Natural killer cell (primary cell): ENCODE measurements at regions not wholly inside any gene's neighbourhood (a gene's known extent, or its start where the extent isn't known, plus 50 kb on each side); places are given as distances from the start of the nearest gene placed in this dataset.
"Not testable (repeated sequence)": the region's sequence is repeated elsewhere in the genome, so short reads cannot be mapped to it uniquely, and the experiment has no call there.

Source experiments
- ATAC-seq, 3 donors: fragments of 150-1000 bp in 2 of 3; fragments of 200-7000 bp in 1 of 3; cut with Tn5 transposase; 1 replicate in 1 of 3; 2 replicates in 2 of 3; pipeline ENCODE4 v1.10.0; 2021; ENCODE audit warnings: mild to moderate bottlenecking in 2 of 3, moderate library complexity in 2 of 3
- DNase-seq, 2 donors: peaks; one replicate each; pipeline versions ENCODE4 v3.0.0 to v3.0.0-alpha.2; 2013 to 2021; ENCODE audit warnings: mixed read lengths in 1 of 2
- H3K27ac ChIP-seq: one replicate; pipeline ENCODE4 v1.5.1; 2013; ENCODE audit warnings: mild to moderate bottlenecking, low read length
- H3K27me3 ChIP-seq: one replicate; pipeline ENCODE4 v1.6.1; 2013; ENCODE audit warnings: low read length; ENCODE audit not compliant: control insufficient read depth, insufficient read depth
- H3K36me3 ChIP-seq: one replicate; pipeline ENCODE4 v1.6.1; 2013; ENCODE audit warnings: low read length; ENCODE audit not compliant: control insufficient read depth, insufficient read depth
- H3K4me1 ChIP-seq: one replicate; pipeline ENCODE4 v1.6.1; 2013; ENCODE audit warnings: low read length; ENCODE audit not compliant: control insufficient read depth, insufficient read depth
- H3K4me3 ChIP-seq: one replicate; pipeline ENCODE4 v1.5.1; 2013; ENCODE audit warnings: low read length
- H3K9me3 ChIP-seq: one replicate; pipeline ENCODE4 v1.6.1; 2013; ENCODE audit warnings: low read length; ENCODE audit not compliant: control insufficient read depth, insufficient read depth
- H3K27ac Mint-ChIP-seq, 2 donors: one replicate each; pipeline ENCODE4 v1.8.0; 2022; ENCODE audit warnings: mild to moderate bottlenecking in 2 of 2, mixed read lengths in 2 of 2, moderate library complexity in 1 of 2
- H3K27me3 Mint-ChIP-seq, 2 donors: one replicate each; pipeline ENCODE4 v1.8.0; 2022; ENCODE audit warnings: low read depth in 2 of 2, mixed read lengths in 2 of 2
- H3K36me3 Mint-ChIP-seq: one replicate; pipeline ENCODE4 v1.8.0; 2022; ENCODE audit warnings: mixed read lengths
- H3K4me1 Mint-ChIP-seq, 2 donors: one replicate each; pipeline ENCODE4 v1.8.0; 2022; ENCODE audit warnings: mixed read lengths in 2 of 2
- H3K4me3 Mint-ChIP-seq: one replicate; pipeline ENCODE4 v1.8.0; 2022; ENCODE audit warnings: mild to moderate bottlenecking, moderate library complexity, mixed read lengths
- H3K9me3 Mint-ChIP-seq, 2 donors: one replicate each; pipeline ENCODE4 v1.8.0; 2022; ENCODE audit warnings: mixed read lengths in 2 of 2
- CTCF ChIP-seq: fragments of 200-600 bp; IDR thresholded peaks from one replicate; pipeline ENCODE4 v1.8.0; 2022; ENCODE audit warnings: antibody characterized with exemption
- WGBS: methylation state at CpG from one replicate; pipeline ENCODE4 v1.1.7; 2013; ENCODE audit warnings: missing lambda C conversion rate; ENCODE audit not compliant: insufficient coverage; 5-methylcytosine and 5-hydroxymethylcytosine counted together
- intact Hi-C: fragments of 100-400 bp; cut with micrococcal nuclease; formaldehyde crosslinking; loops from one replicate; pipeline ENCODE4 v1.14.2; 2022

- H3K4me1 ChIP-seq: no peaks in the 10 kb centered on the region
- H3K27me3 ChIP-seq: no peaks in the 10 kb centered on the region
- ATAC-seq (peak in 1 of 3 donors; percentile 30), DNase-seq (no peak)
- H3K4me3 ChIP-seq: no peak overlapping the region
- peaks cover 17% of the 10 kb centered on the region for H3K36me3 Mint-ChIP-seq
- H3K9me3 Mint-ChIP-seq: peaks cover 6 to 13% of the 10 kb centered on the region in 2 donors
- intact Hi-C loops: no loop called here
- 91% methylated on average over 18 of the region's 18 CpGs for WGBS
- peaks cover 0 to 2% of the 10 kb centered on the region in 2 donors for H3K27me3 Mint-ChIP-seq
- no peaks in the 10 kb centered on the region for H3K36me3 ChIP-seq
- no peaks in the 10 kb centered on the region for H3K4me1 Mint-ChIP-seq
- no peak overlapping the region for H3K27ac ChIP-seq
- H3K9me3 ChIP-seq: no peaks in the 10 kb centered on the region
- no peak overlapping the region for H3K27ac Mint-ChIP-seq
- H3K4me3 Mint-ChIP-seq: no peak overlapping the region
- no peak for TF ChIP-seq CTCF
These were observed 99.0 kb upstream of the MEF2A start for GRCh38 chr15:99466701-99467337.

GRCh38 chr15:99467338-99467720 is 98.5 kb upstream of the MEF2A start:
- Mint-ChIP-seq H3K27me3 (peaks cover 0 to 2% of the 10 kb centered on the region in 2 donors), H3K9me3 (peaks cover 6 to 13% of the 10 kb centered on the region in 2 donors), H3K4me1 (no peaks in the 10 kb centered on the region), H3K4me3 (no peak overlapping the region), H3K27ac (no peak overlapping the region), H3K36me3 (peaks cover 14% of the 10 kb centered on the region)
- WGBS: 95% methylated on average over 14 of the region's 14 CpGs
- no peak for TF ChIP-seq CTCF
- Histone ChIP-seq H3K27me3 (no peaks in the 10 kb centered on the region), H3K4me1 (no peaks in the 10 kb centered on the region), H3K4me3 (no peak overlapping the region), H3K36me3 (no peaks in the 10 kb centered on the region), H3K27ac (no peak overlapping the region), H3K9me3 (no peaks in the 10 kb centered on the region)
- intact Hi-C loops: no loop called here
- DNase-seq: no peak
- ATAC-seq: no peak

- H3K27ac ChIP-seq: no peak overlapping the region
- DNase-seq: no peak
- no peaks in the 10 kb centered on the region for H3K4me1 ChIP-seq
- TF ChIP-seq CTCF: no peak
- no peaks in the 10 kb centered on the region for H3K27me3 ChIP-seq
- ATAC-seq: no peak
- Mint-ChIP-seq H3K4me3 (no peak overlapping the region), H3K9me3 (peaks cover 6 to 9% of the 10 kb centered on the region in 2 donors), H3K27me3 (peaks cover 0 to 2% of the 10 kb centered on the region in 2 donors), H3K4me1 (no peaks in the 10 kb centered on the region), H3K36me3 (peaks cover 8% of the 10 kb centered on the region), H3K27ac (no peak overlapping the region)
- H3K9me3 ChIP-seq: no peaks in the 10 kb centered on the region
- 87% methylated on average over 4 of the region's 4 CpGs for WGBS
- no peaks in the 10 kb centered on the region for H3K36me3 ChIP-seq
- intact Hi-C loops: no loop called here
- no peak overlapping the region for H3K4me3 ChIP-seq
These were observed 97.8 kb upstream of the MEF2A start for GRCh38 chr15:99467853-99468464.

GRCh38 chr15:99470204-99470603 is 95.6 kb upstream of the MEF2A start:
- H3K36me3 Mint-ChIP-seq, H3K36me3 ChIP-seq, H3K9me3 Mint-ChIP-seq, H3K9me3 ChIP-seq, H3K4me3 ChIP-seq, DNase-seq, ATAC-seq, H3K4me1 ChIP-seq, H3K27ac ChIP-seq, H3K4me3 Mint-ChIP-seq, intact Hi-C loops, H3K27me3 ChIP-seq, H3K27me3 Mint-ChIP-seq, H3K4me1 Mint-ChIP-seq, H3K27ac Mint-ChIP-seq: not testable (repeated sequence)
- 67% methylated on average over 2 of the region's 3 CpGs for WGBS
